Hepatocyte (in vitro differentiated cells): ENCODE measurements at regions not wholly inside any gene's neighbourhood (a gene's known extent, or its start where the extent isn't known, plus 50 kb on each side); places are given as distances from the start of the nearest gene placed in this dataset.
"Not testable (repeated sequence)": the region's sequence is repeated elsewhere in the genome, so short reads cannot be mapped to it uniquely, and the experiment has no call there.

Experiments used
- CTCF ChIP-seq: fragments of 200-600 bp; sonication (generic); IDR thresholded peaks from 2 replicates; pipeline ENCODE4 v1.5.1; 2016; ENCODE audit warnings: antibody characterized with exemption, mild to moderate bottlenecking; ENCODE audit not compliant: poor library complexity
- EZH2 ChIP-seq: fragments of 200-600 bp; sonication (generic); IDR thresholded peaks from 2 replicates; pipeline ENCODE4 v1.6.1; 2016; ENCODE audit warnings: antibody characterized with exemption, mild to moderate bottlenecking, borderline replicate concordance

GRCh38 chrX:118295818-118296217, 50.1 kb upstream of the WDR44 start:
- TF ChIP-seq CTCF, EZH2: not testable (repeated sequence)
